Panc1 (cell line): ENCODE measurements at regions not wholly inside any gene's neighbourhood (a gene's known extent, or its start where the extent isn't known, plus 50 kb on each side); places are given as distances from the start of the nearest gene placed in this dataset.

Source experiments
- ATAC-seq: fragments of 200-7000 bp; cut with Tn5 transposase; 2 replicates; pipeline ENCODE4 v1.9.1; 2020; ENCODE audit warnings: mild to moderate bottlenecking, moderate library complexity
- BruUV-seq: library from RNA; stranded (reverse); fragments of 400-500 nt; replicated peaks from 2 replicates; lab custom pipeline; 2021; lab: Mats Ljungman, UMichigan
- CTCF ChIA-PET: fragments of 300-600 bp; sonication (Branson Sonifier 250); formaldehyde crosslinking; loops from one replicate; lab custom pipeline; 2022; ENCODE audit warnings: antibody characterized with exemption; lab: Charles Lee
- POLR2A ChIA-PET: fragments of 300-600 bp; sonication (Branson Sonifier 250); formaldehyde crosslinking; loops from one replicate; lab custom pipeline; 2022; ENCODE audit warnings: antibody characterized with exemption; lab: Charles Lee
- DNase-seq: peaks from one replicate; pipeline ENCODE4 v3.0.0-alpha.2; 2010; ENCODE audit warnings: low read depth, low spot score
- H3K27ac ChIP-seq: 2 replicates; pipeline ENCODE4 v1.5.1; 2011; ENCODE audit warnings: mild to moderate bottlenecking, low read length, inconsistent platforms
- H3K27me3 ChIP-seq: fragments of 200-500 bp; sonication (Bioruptor generic); 2 replicates; pipeline ENCODE4 v1.6.0; 2014; ENCODE audit warnings: low read length, inconsistent platforms; ENCODE audit not compliant: control insufficient read depth, insufficient read depth
- H3K36me3 ChIP-seq: fragments of 200-500 bp; sonication (Bioruptor generic); 2 replicates; pipeline ENCODE4 v1.5.1; 2014; ENCODE audit warnings: inconsistent platforms, mild to moderate bottlenecking, low read length, moderate library complexity; ENCODE audit not compliant: control insufficient read depth, insufficient read depth
- H3K4me1 ChIP-seq: 2 replicates; pipeline ENCODE4 v1.5.1; 2011; ENCODE audit warnings: inconsistent platforms, mild to moderate bottlenecking, low read length, moderate library complexity; ENCODE audit not compliant: control insufficient read depth, insufficient read depth
- H3K4me3 ChIP-seq, 2 experiments: 2 replicates each; pipeline ENCODE4 v1.5.1; 2011 to 2012; ENCODE audit warnings: low read depth in 2 of 2, low read length in 2 of 2, mild to moderate bottlenecking in 2 of 2, inconsistent platforms in 1 of 2, moderate library complexity in 1 of 2
- H3K9me3 ChIP-seq: fragments of 200-500 bp; sonication (Bioruptor generic); 2 replicates; pipeline ENCODE4 v1.5.1; 2014; ENCODE audit warnings: low read depth, mild to moderate bottlenecking, inconsistent platforms, low read length, moderate library complexity; ENCODE audit not compliant: control insufficient read depth, insufficient read depth
- POLR2AphosphoS5 ChIP-seq: IDR thresholded peaks from 2 replicates; pipeline ENCODE4 v1.6.1; 2012; ENCODE audit warnings: mild to moderate bottlenecking, low read depth, low read length, moderate library complexity
- SIN3A ChIP-seq: IDR thresholded peaks from 2 replicates; pipeline ENCODE4 v1.6.1; 2012; ENCODE audit warnings: low read depth, mild to moderate bottlenecking, low read length, moderate library complexity, borderline replicate concordance; ENCODE audit not compliant: insufficient read depth
- TCF7L2 ChIP-seq: IDR thresholded peaks from 2 replicates; pipeline ENCODE4 v1.6.1; 2011; ENCODE audit warnings: mild to moderate bottlenecking, low read depth, low read length, inconsistent platforms
- in situ Hi-C: cut with HindIII; loops from 2 replicates; pipeline ENCODE4 v1.10.0; 2016; ENCODE audit warnings: low sequenced_read_pairs, low pct_unique_long_range_greater_than_20kb
- intact Hi-C: fragments of 100-400 bp; cut with micrococcal nuclease; formaldehyde crosslinking; loops from one replicate; pipeline ENCODE4 v1.10.0; 2022; ENCODE audit not compliant: unreplicated experiment
- TF ChIP-seq, protein P1 (sequence below): fragments of 450-650 bp; IDR thresholded peaks from 2 replicates; pipeline ENCODE4 v1.5.1; 2017; ENCODE audit warnings: mild to moderate bottlenecking
- TF ChIP-seq, protein P2 (sequence below), 2 experiments: IDR thresholded peaks; 2 replicates each; pipeline ENCODE4 v1.6.1; 2011 to 2012; ENCODE audit warnings: low read depth in 2 of 2, control low read depth in 1 of 2, low read length in 1 of 2, mild to moderate bottlenecking in 1 of 2, moderate library complexity in 1 of 2; ENCODE audit not compliant: insufficient read depth in 1 of 2

GRCh38 chrX:39532761-39533160 lies 565.0 kb downstream of the BCOR start:
- no peak overlapping the region for H3K4me3 ChIP-seq
- ChIA-PET CTCF (no interaction called here), POLR2A (interaction anchor here (0.7 kb wide), 1 partner anchor 382 kb away, joined by 4 read pairs; no protein-coding TSS in a partner anchor)
- ATAC-seq, result no peak
- no peaks in the 10 kb centered on the region for H3K27me3 ChIP-seq
- BruUV-seq, result no TSS peak
- H3K36me3 ChIP-seq, result no peaks in the 10 kb centered on the region
- no peak for DNase-seq
- H3K27ac ChIP-seq, result no peak overlapping the region
- intact Hi-C loops, result no loop called here
- TF ChIP-seq TCF7L2, result no peak
- in situ Hi-C loops, result no loop called here
- no peaks in the 10 kb centered on the region for H3K4me1 ChIP-seq
- no peaks in the 10 kb centered on the region for H3K9me3 ChIP-seq

- DNase-seq (no peak), ATAC-seq (no peak)
- intact Hi-C loops (no loop called here), in situ Hi-C loops (no loop called here)
- no peaks in the 10 kb centered on the region for H3K4me1 ChIP-seq
- H3K4me3 ChIP-seq, result no peak overlapping the region
- no peak overlapping the region for H3K27ac ChIP-seq
- H3K27me3 ChIP-seq, result no peaks in the 10 kb centered on the region
- TF ChIP-seq SIN3A (no peak), TCF7L2 (no peak), POLR2AphosphoS5 (no peak)
- TF ChIP-seq, protein P1, sequence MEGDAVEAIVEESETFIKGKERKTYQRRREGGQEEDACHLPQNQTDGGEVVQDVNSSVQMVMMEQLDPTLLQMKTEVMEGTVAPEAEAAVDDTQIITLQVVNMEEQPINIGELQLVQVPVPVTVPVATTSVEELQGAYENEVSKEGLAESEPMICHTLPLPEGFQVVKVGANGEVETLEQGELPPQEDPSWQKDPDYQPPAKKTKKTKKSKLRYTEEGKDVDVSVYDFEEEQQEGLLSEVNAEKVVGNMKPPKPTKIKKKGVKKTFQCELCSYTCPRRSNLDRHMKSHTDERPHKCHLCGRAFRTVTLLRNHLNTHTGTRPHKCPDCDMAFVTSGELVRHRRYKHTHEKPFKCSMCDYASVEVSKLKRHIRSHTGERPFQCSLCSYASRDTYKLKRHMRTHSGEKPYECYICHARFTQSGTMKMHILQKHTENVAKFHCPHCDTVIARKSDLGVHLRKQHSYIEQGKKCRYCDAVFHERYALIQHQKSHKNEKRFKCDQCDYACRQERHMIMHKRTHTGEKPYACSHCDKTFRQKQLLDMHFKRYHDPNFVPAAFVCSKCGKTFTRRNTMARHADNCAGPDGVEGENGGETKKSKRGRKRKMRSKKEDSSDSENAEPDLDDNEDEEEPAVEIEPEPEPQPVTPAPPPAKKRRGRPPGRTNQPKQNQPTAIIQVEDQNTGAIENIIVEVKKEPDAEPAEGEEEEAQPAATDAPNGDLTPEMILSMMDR, result no peak
- TF ChIP-seq, protein P2, sequence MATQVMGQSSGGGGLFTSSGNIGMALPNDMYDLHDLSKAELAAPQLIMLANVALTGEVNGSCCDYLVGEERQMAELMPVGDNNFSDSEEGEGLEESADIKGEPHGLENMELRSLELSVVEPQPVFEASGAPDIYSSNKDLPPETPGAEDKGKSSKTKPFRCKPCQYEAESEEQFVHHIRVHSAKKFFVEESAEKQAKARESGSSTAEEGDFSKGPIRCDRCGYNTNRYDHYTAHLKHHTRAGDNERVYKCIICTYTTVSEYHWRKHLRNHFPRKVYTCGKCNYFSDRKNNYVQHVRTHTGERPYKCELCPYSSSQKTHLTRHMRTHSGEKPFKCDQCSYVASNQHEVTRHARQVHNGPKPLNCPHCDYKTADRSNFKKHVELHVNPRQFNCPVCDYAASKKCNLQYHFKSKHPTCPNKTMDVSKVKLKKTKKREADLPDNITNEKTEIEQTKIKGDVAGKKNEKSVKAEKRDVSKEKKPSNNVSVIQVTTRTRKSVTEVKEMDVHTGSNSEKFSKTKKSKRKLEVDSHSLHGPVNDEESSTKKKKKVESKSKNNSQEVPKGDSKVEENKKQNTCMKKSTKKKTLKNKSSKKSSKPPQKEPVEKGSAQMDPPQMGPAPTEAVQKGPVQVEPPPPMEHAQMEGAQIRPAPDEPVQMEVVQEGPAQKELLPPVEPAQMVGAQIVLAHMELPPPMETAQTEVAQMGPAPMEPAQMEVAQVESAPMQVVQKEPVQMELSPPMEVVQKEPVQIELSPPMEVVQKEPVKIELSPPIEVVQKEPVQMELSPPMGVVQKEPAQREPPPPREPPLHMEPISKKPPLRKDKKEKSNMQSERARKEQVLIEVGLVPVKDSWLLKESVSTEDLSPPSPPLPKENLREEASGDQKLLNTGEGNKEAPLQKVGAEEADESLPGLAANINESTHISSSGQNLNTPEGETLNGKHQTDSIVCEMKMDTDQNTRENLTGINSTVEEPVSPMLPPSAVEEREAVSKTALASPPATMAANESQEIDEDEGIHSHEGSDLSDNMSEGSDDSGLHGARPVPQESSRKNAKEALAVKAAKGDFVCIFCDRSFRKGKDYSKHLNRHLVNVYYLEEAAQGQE (IDR thresholded peaks at IDR 0.05; ENCODE audit: insufficient read depth in 1 of 2, low read depth in 2 of 2, low read length in 1 of 2), result no peak
- H3K36me3 ChIP-seq, result no peaks in the 10 kb centered on the region
- POLR2A ChIA-PET, result no interaction called here
- BruUV-seq, result no TSS peak
- no peaks in the 10 kb centered on the region for H3K9me3 ChIP-seq
- CTCF ChIA-PET, result no interaction called here
Measured at GRCh38 chrX:39534949-39535348, 562.8 kb downstream of the BCOR start.

GRCh38 chrX:39536211-39536610 lies 561.5 kb downstream of the BCOR start:
- TF ChIP-seq, protein P2 (IDR thresholded peaks at IDR 0.05; ENCODE audit: insufficient read depth in 1 of 2, low read depth in 2 of 2, low read length in 1 of 2), result no peak
- no peak for TF ChIP-seq SIN3A
- no peak for TF ChIP-seq POLR2AphosphoS5
- TF ChIP-seq, protein P1, result no peak
- no peak for TF ChIP-seq TCF7L2
- no peak for DNase-seq
- BruUV-seq, result no TSS peak
- no peak overlapping the region for H3K4me3 ChIP-seq
- H3K27me3 ChIP-seq, result no peaks in the 10 kb centered on the region
- CTCF ChIA-PET, result no interaction called here
- no peak overlapping the region for H3K27ac ChIP-seq
- H3K4me1 ChIP-seq, result no peaks in the 10 kb centered on the region
- no peak for ATAC-seq
- H3K36me3 ChIP-seq, result no peaks in the 10 kb centered on the region
- H3K9me3 ChIP-seq, result no peaks in the 10 kb centered on the region
- POLR2A ChIA-PET, result no interaction called here
- intact Hi-C loops, result no loop called here
- in situ Hi-C loops, result no loop called here
